GM18867 (cell line): ENCODE measurements at regions not wholly inside any gene's neighbourhood (a gene's known extent, or its start where the extent isn't known, plus 50 kb on each side); places are given as distances from the start of the nearest gene placed in this dataset.
A peak's percentile ranks its signal among the peaks of the same experiment; 100 is the strongest.

Experiments
- ATAC-seq: cut with Tn5 transposase; IDR thresholded peaks from one replicate; pipeline ENCODE4 v1.9.1; 2021; ENCODE audit warnings: mild to moderate bottlenecking, moderate library complexity; ENCODE audit not compliant: unreplicated experiment

DNA sequence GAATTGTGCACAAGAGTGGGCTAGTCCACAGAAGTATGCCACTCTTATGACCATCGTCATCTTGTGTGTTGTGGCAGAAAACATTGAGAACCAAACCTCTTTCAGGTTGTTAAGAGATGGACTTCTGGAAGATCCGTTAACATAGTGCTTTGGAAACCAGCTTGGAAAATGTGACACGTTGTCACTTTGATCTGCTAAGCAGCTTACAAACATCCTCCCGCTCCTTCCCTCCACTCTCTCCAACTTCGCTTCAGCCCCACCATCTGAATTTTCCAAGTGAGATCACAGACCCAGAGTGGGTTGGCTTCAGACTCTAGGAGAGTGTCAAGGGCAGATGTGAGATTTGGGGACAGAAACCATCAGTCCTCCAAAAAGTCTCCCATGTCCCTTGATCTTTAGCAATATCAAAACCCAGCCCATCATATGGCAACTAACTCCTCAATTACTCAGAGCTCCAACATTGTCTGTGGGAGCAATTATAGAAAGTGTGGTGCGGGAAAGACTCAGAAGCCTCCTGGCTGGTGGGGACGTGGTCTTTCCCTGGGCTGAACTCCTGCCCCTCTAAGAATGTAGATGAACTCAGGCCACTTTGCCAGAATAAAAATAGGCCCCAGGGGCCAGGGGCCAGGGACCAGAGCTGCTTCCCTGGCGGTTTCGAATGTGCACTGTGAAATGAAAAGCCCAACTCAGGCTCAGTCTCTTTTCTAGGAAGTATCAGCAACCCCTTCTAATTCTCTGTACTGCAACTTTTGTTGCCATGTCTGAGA, 129.5 kb downstream of the SLC38A6 start:
- ATAC-seq = no peak

DNA sequence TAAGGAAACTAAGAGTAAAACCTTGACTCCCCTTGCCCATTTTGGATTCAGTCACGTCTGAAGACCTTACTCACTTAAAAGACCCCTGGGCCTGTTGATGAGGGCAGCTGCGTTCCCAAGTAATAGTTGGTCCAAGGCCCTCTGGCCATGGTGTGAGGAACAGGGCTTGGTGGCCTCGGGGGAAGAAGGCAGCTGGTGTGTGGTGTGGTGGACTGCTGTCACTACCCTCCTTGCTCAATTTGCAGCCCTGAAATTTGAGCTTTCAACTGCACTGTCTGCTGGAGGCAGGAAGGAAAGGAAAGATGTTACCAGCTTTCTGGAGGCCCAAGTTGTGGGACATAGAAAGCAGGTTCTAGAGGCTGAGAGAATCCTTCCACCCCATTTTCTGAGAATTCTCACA, 128.2 kb downstream of the SLC38A6 start:
- ATAC-seq = no peak

DNA sequence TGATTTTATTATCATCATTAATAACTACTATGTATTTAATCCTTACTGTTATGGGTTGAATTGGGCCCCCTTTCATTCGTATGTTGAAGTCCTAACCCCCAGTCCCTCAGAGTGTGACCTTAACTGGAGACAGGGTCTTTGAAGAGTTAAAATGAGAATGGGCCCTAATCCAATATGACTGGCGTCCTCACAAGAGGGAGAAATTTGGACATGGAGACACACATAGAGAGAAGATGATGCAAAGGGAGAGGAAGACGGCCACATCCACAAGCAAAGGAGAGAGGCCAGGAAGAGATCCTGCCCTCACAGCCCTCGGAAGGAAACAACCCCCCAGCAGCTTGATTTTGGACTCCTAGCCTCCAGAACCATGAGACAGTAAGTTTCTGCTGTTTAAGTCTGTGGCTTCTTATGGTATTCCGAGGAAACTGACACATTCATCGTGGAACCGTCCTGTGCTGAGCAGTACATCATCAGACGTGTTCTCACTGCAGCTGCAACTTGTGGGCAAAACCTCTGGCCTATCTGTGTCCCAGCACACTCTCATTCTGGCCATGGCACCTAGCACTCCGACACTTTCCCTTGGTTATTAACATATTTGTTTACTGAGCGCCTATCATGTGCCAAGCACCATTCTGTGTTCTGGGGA, 127.6 kb downstream of the SLC38A6 start:
- ATAC-seq = no peak

- no peak for ATAC-seq
Measured at GRCh38 chr14:61107869-61108493, 126.9 kb downstream of the SLC38A6 start.

DNA sequence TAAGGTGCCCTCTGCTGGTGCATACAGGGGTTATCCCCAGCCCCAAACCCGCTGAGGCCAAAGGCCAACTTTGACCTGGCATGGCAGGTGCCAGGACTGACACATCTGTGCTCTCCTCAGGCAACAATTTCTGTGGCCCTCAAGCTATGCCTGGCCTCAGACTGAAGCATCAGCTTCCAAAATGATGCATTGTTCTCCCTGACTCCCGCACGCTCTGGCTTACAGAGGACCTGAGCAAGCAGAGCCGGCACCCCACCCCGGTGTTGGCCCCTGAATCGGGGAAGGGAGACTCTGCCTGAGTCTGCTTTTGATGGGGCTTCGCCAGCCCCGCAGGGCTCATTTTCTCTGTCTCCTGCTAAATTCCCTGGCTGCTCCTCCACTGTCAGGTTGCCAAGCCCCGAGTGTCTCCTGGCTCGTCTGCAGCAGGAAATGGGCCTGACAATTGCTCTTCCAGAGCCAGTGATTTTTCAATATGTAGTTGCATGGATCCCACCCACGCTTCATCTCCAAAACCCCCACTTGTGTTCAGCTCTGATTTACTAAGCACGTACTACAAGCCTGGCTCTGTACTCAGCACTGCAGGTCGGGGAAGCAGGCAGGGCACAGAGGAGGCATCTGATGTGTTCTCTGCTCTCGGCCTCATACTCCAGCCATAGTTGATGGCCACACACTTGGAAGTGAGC, 126.1 kb downstream of the SLC38A6 start:
- no peak for ATAC-seq

GRCh38 chr14:61106271-61106958, 125.4 kb downstream of the SLC38A6 start:
- no peak for ATAC-seq

- ATAC-seq = no peak
Measured at GRCh38 chr14:61104358-61104757, 123.3 kb downstream of the SLC38A6 start.

DNA sequence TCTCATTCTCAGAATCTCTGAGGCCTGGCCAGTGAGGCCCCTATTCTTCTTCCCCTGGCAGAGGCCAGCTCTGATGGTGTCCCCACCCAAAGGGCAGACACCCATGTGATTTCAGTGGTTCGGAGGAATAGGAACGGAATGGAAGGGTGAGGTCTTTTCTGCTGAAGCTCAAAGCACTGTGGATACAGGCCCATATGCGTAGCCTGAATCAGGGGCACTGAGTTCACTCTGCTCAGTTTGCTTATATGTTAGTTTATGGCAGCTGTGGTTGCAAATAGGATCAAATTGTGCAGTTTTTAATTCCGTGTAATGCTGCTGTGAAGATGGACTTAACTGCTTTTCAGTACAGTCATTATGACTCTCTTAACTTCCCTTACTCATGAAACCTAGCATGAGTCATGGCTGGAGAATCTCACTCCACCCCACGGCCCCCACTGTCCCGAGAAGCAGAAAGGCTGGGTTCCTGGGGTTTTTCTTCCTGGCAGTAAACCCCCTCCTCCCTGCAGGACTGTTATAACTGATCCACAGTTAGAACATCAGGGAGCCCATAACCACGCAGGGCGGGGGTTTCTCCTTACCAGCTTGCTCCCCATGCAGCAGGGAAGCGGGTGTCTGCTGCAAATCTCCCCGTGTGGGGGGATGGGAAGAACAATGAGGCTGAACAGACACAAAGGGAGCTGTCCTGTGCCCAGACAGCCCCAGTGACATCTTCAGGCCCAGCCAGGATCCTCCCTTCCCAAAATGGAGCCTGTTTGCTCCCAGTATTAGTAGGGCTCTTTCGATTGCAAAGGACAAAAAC, 122.7 kb downstream of the SLC38A6 start:
- peak; percentile 79 for ATAC-seq

- ATAC-seq = peak; percentile 32
Measured at GRCh38 chr14:61102549-61103466, 121.8 kb downstream of the SLC38A6 start.
